Heart left ventricle (tissue), 13 donors: ENCODE measurements at regions not wholly inside any gene's neighbourhood (a gene's known extent, or its start where the extent isn't known, plus 50 kb on each side); places are given as distances from the start of the nearest gene placed in this dataset.

Source experiments
- POLR2A ChIP-seq, 2 donors: fragments of 450-650 bp; IDR thresholded peaks; one replicate each; pipeline ENCODE4 v1.6.1; 2017; ENCODE audit warnings: antibody characterized with exemption in 2 of 2, mild to moderate bottlenecking in 2 of 2, moderate library complexity in 2 of 2
- TF ChIP-seq, protein P1 (sequence below), 12 donors: fragments of 200-600 bp; sonication (generic) in 4 of 12; IDR thresholded peaks; one replicate each; pipeline versions ENCODE4 v1.5.0 to v1.8.0; 2018 to 2022; ENCODE audit warnings: antibody characterized with exemption in 12 of 12, mild to moderate bottlenecking in 5 of 12
- donor health status: ischemic (EF 13 %, LVEDD 7.1; RV severe dilation, severe dysfunction).
- donor health status: DM: no; HTN: yes; CAD: no.
- donor health status: DM: no; HTN: no; CAD: no.
- donor health status: ischemic (EF 25% LVEDD 6.9; RV normal size, moderate dysfunction).
- donor health status: ischemic (EF 25% LVEDD 5.7; RV mildly dilated, moderate dysfunction).
- donor health status: ischemic (EF 35%, LVEDD 5.7; RV mildly dilated, moderate dysfunction).
- donor health status: nonischemic (EF 11% LVEDD 7.7; RV severe dilation, severe dysfunction).
- donor health status: DM: yes; HTN: yes; CAD: no.
- donor health status: PGD.
- donor health status: ischemic (EF 29% LVEDD 5.4; RV normal size, mild dysfunction).
- donor health status: nonischemic (EF 23%, LVEDD 6.1; RV moderate dilation, normal function).

DNA sequence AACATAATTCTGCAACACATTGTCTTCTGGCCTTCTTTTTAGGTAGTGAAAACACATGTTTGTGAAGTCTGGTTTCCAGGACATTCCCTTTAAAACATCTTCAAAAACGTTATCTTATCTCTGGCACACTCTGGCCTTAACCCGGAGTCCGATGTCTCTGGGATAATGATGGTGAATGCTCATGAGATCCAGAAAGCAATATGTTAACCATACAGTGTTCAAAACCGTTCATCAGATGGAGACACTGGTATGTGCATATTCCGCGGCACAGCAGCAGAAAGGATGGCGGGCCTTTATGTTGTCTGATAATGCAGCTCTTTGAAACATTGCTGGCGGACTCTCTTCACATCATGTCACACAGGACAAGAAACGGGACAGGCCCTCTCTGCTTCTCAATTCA is 605.2 kb downstream of the CCDC171 start:
- TF ChIP-seq, protein P1, sequence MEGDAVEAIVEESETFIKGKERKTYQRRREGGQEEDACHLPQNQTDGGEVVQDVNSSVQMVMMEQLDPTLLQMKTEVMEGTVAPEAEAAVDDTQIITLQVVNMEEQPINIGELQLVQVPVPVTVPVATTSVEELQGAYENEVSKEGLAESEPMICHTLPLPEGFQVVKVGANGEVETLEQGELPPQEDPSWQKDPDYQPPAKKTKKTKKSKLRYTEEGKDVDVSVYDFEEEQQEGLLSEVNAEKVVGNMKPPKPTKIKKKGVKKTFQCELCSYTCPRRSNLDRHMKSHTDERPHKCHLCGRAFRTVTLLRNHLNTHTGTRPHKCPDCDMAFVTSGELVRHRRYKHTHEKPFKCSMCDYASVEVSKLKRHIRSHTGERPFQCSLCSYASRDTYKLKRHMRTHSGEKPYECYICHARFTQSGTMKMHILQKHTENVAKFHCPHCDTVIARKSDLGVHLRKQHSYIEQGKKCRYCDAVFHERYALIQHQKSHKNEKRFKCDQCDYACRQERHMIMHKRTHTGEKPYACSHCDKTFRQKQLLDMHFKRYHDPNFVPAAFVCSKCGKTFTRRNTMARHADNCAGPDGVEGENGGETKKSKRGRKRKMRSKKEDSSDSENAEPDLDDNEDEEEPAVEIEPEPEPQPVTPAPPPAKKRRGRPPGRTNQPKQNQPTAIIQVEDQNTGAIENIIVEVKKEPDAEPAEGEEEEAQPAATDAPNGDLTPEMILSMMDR (IDR thresholded peaks at IDR 0.05), result no peak
- no peak for TF ChIP-seq POLR2A (IDR thresholded peaks at IDR 0.05)
